ENCODE measurements at regions not wholly inside any gene's neighbourhood (a gene's known extent, or its start where the extent isn't known, plus 50 kb on each side); places are given as distances from the start of the nearest gene placed in this dataset.

DNA sequence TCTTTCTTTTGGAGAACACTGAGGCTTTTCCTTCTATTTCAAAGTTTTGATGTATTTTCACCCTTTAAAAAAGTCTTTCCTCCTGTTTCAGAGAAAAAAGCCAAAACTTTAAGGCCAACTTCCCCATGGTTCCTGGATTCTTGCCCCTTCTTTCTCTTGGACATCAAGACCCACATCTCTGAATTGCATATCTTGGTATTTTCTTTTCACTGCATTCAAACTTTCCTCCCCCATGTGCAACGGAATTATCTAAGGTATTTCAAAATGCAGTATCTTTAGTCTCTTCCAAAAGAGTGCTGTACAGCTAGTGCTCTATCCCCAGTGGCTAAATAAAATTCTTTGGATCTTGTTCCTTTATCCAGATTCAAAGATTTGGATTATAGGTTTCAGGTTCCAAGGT is 81.1 kb upstream of the TSPAN2 start:
- no peak overlapping the region for H3K27ac ChIP-seq (ENCODE audit: low read depth, low read length, poor library complexity, severe bottlenecking)
- H3K79me2 ChIP-seq (ENCODE audit: insufficient read depth, low read depth, low read length): no peaks in the 10 kb centered on the region
- CTCF ChIA-PET (ENCODE audit: unreplicated experiment): no interaction called here
- no peak for DNase-seq (ENCODE audit: low spot score)
- H4K20me1 ChIP-seq (ENCODE audit: insufficient read depth, low read length): no peaks in the 10 kb centered on the region
- no peak overlapping the region for H3K4me3 ChIP-seq (ENCODE audit: low read depth, low read length, poor library complexity, severe bottlenecking)
- no TSS peak for BruUV-seq (replicated peaks)
- no peak overlapping the region for H2AFZ ChIP-seq (ENCODE audit: low read length)
- no peak for TF ChIP-seq EZH2phosphoT487 (IDR thresholded peaks at IDR 0.05; ENCODE audit: borderline replicate concordance, low read depth, low read length)
- TF ChIP-seq, protein P1, sequence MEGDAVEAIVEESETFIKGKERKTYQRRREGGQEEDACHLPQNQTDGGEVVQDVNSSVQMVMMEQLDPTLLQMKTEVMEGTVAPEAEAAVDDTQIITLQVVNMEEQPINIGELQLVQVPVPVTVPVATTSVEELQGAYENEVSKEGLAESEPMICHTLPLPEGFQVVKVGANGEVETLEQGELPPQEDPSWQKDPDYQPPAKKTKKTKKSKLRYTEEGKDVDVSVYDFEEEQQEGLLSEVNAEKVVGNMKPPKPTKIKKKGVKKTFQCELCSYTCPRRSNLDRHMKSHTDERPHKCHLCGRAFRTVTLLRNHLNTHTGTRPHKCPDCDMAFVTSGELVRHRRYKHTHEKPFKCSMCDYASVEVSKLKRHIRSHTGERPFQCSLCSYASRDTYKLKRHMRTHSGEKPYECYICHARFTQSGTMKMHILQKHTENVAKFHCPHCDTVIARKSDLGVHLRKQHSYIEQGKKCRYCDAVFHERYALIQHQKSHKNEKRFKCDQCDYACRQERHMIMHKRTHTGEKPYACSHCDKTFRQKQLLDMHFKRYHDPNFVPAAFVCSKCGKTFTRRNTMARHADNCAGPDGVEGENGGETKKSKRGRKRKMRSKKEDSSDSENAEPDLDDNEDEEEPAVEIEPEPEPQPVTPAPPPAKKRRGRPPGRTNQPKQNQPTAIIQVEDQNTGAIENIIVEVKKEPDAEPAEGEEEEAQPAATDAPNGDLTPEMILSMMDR (conservative IDR thresholded peaks at IDR 0.05; ENCODE audit: low read length): no peak
- H3K4me1 ChIP-seq (ENCODE audit: insufficient read depth, low read length, poor library complexity, severe bottlenecking): no peaks in the 10 kb centered on the region
- H3K36me3 ChIP-seq (ENCODE audit: insufficient read depth, low read length): no peaks in the 10 kb centered on the region
- POLR2A ChIA-PET: no interaction called here
- no peaks in the 10 kb centered on the region for H3K9me3 ChIP-seq (ENCODE audit: low read length)
- intact Hi-C loops (cut with micrococcal nuclease; ENCODE audit: unreplicated experiment): no loop called here
- no peaks in the 10 kb centered on the region for H3K9me2 ChIP-seq (ENCODE audit: insufficient read depth, low read length)
- H3K4me2 ChIP-seq (ENCODE audit: low read length): no peak overlapping the region

DNA sequence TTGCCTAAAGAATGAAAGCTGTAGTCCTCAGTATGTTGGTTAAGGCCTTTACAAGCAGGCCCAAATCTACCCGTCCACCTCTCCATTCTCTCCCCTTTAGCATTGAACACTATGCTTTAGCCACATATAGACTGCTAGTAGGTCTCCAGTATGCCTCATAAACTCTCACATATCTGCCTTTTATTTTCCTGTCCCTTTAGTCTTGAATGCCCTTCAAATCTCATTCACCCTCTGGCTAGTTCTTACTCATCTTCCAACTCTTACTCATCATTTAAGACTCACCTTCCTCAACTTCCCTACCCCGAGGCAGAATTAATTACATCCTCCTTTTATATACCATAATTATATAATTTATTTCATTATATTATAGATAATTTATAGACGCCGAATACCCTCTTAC is 78.7 kb upstream of the TSPAN2 start:
- Histone ChIP-seq H3K4me2 (ENCODE audit: low read length) (no peak overlapping the region), H3K9me2 (ENCODE audit: insufficient read depth, low read length) (no peaks in the 10 kb centered on the region), H3K9me3 (ENCODE audit: low read length) (no peaks in the 10 kb centered on the region), H3K27ac (ENCODE audit: low read depth, low read length, poor library complexity, severe bottlenecking) (no peak overlapping the region), H4K20me1 (ENCODE audit: insufficient read depth, low read length) (no peaks in the 10 kb centered on the region), H2AFZ (ENCODE audit: low read length) (no peak overlapping the region), H3K36me3 (ENCODE audit: insufficient read depth, low read length) (no peaks in the 10 kb centered on the region), H3K79me2 (ENCODE audit: insufficient read depth, low read depth, low read length) (no peaks in the 10 kb centered on the region), H3K4me1 (ENCODE audit: insufficient read depth, low read length, poor library complexity, severe bottlenecking) (no peaks in the 10 kb centered on the region), H3K4me3 (ENCODE audit: low read depth, low read length, poor library complexity, severe bottlenecking) (no peak overlapping the region)
- no TSS peak for BruUV-seq (replicated peaks)
- intact Hi-C loops (cut with micrococcal nuclease; ENCODE audit: unreplicated experiment): no loop called here
- no peak for DNase-seq (ENCODE audit: low spot score)
- TF ChIP-seq, protein P1 (conservative IDR thresholded peaks at IDR 0.05; ENCODE audit: low read length): no peak
- TF ChIP-seq EZH2phosphoT487 (IDR thresholded peaks at IDR 0.05; ENCODE audit: borderline replicate concordance, low read depth, low read length): no peak
- POLR2A ChIA-PET: no interaction called here
- CTCF ChIA-PET (ENCODE audit: unreplicated experiment): no interaction called here

DNA sequence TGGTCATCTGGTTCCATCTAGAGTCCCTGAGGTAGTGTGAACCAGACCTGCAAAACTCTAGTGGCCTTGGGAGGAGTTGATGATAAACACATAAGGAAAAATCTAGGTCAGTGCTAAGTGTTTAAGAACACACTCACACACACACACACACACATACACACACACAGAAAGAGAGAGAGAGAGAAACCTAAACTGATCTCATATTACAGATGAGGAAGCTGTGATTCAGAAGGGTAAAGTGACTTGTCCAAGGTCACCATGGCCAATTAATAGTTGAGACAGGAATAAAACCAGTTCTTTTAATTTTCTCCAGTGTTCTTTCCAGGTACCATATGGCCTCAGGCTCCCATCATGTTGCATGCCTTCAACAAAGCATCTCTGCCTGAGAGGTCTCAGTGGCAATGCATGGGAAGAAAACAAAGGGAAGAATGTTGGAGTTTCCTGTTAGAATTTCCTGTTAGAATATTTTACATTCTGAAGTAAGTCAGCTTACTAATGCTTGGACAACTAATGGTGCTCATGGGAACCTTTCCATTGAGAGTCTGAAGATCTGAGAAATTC is 77.3 kb upstream of the TSPAN2 start:
- Histone ChIP-seq H4K20me1 (ENCODE audit: insufficient read depth, low read length) (no peaks in the 10 kb centered on the region), H3K27ac (ENCODE audit: low read depth, low read length, poor library complexity, severe bottlenecking) (no peak overlapping the region), H3K36me3 (ENCODE audit: insufficient read depth, low read length) (no peaks in the 10 kb centered on the region), H2AFZ (ENCODE audit: low read length) (no peak overlapping the region), H3K79me2 (ENCODE audit: insufficient read depth, low read depth, low read length) (no peaks in the 10 kb centered on the region), H3K9me3 (ENCODE audit: low read length) (no peaks in the 10 kb centered on the region), H3K4me1 (ENCODE audit: insufficient read depth, low read length, poor library complexity, severe bottlenecking) (no peaks in the 10 kb centered on the region), H3K4me3 (ENCODE audit: low read depth, low read length, poor library complexity, severe bottlenecking) (no peak overlapping the region), H3K4me2 (ENCODE audit: low read length) (no peak overlapping the region), H3K9me2 (ENCODE audit: insufficient read depth, low read length) (no peaks in the 10 kb centered on the region)
- CTCF ChIA-PET (ENCODE audit: unreplicated experiment): no interaction called here
- intact Hi-C loops (cut with micrococcal nuclease; ENCODE audit: unreplicated experiment): no loop called here
- DNase-seq (ENCODE audit: low spot score): no peak
- no TSS peak for BruUV-seq (replicated peaks)
- no peak for TF ChIP-seq EZH2phosphoT487 (IDR thresholded peaks at IDR 0.05; ENCODE audit: borderline replicate concordance, low read depth, low read length)
- TF ChIP-seq, protein P1 (conservative IDR thresholded peaks at IDR 0.05; ENCODE audit: low read length): no peak
- POLR2A ChIA-PET: no interaction called here

Measured in OCI-LY7 (cell line).